Loucy (cell line): ENCODE measurements at regions not wholly inside any gene's neighbourhood (a gene's known extent, or its start where the extent isn't known, plus 50 kb on each side); places are given as distances from the start of the nearest gene placed in this dataset.

Experiments used
- H2AFZ ChIP-seq: fragments of 200-600 bp; sonication (generic); 2 replicates; pipeline ENCODE4 v1.6.0; 2016; ENCODE audit warnings: antibody characterized with exemption, mild to moderate bottlenecking, low read length, moderate library complexity
- H3F3A ChIP-seq: fragments of 200-600 bp; 2 replicates; pipeline ENCODE4 v1.6.0; 2016; ENCODE audit warnings: antibody characterized with exemption, low read depth, mild to moderate bottlenecking
- H3K27me3 ChIP-seq: fragments of 200-600 bp; sonication (generic); 2 replicates; pipeline ENCODE4 v1.6.1; 2014; ENCODE audit warnings: low read length, mild to moderate bottlenecking; ENCODE audit not compliant: insufficient read depth, poor library complexity, severe bottlenecking
- H3K36me3 ChIP-seq: fragments of 200-600 bp; sonication (generic); 2 replicates; pipeline ENCODE4 v1.6.1; 2016; ENCODE audit warnings: low read length; ENCODE audit not compliant: insufficient read depth
- H3K4me1 ChIP-seq: fragments of 200-600 bp; sonication (generic); 2 replicates; pipeline ENCODE4 v1.5.1; 2014; ENCODE audit warnings: low read length, mild to moderate bottlenecking; ENCODE audit not compliant: insufficient read depth, poor library complexity, severe bottlenecking
- H3K4me2 ChIP-seq: fragments of 200-600 bp; sonication (generic); 2 replicates; pipeline ENCODE4 v1.6.0; 2014; ENCODE audit warnings: antibody characterized with exemption, low read length, low read depth, mild to moderate bottlenecking; ENCODE audit not compliant: poor library complexity, severe bottlenecking
- H3K4me3 ChIP-seq: fragments of 200-600 bp; sonication (generic); 2 replicates; pipeline ENCODE4 v1.5.1; 2014; ENCODE audit warnings: low read length, mild to moderate bottlenecking, mixed read lengths; ENCODE audit not compliant: poor library complexity, severe bottlenecking
- H3K79me2 ChIP-seq: fragments of 200-600 bp; sonication (generic); 2 replicates; pipeline ENCODE4 v1.6.1; 2014; ENCODE audit warnings: low read length; ENCODE audit not compliant: insufficient read depth
- H3K9ac ChIP-seq: fragments of 200-600 bp; sonication (generic); 2 replicates; pipeline ENCODE4 v1.6.0; 2014; ENCODE audit warnings: mild to moderate bottlenecking, low read depth, low read length, moderate library complexity; ENCODE audit not compliant: poor library complexity, severe bottlenecking
- H3K9me2 ChIP-seq: fragments of 200-600 bp; sonication (generic); replicated peaks from 2 replicates; pipeline ENCODE4 v1.6.1; 2016; ENCODE audit warnings: low read depth, low read length, mixed read lengths
- H3K9me3 ChIP-seq: fragments of 200-600 bp; sonication (generic); 2 replicates; pipeline ENCODE4 v1.6.1; 2014; ENCODE audit warnings: mild to moderate bottlenecking, antibody characterized with exemption, low read length, low read depth; ENCODE audit not compliant: insufficient read depth
- H4K20me1 ChIP-seq: fragments of 200-600 bp; sonication (generic); 2 replicates; pipeline ENCODE4 v1.6.0; 2014; ENCODE audit warnings: antibody characterized with exemption, low read length, mild to moderate bottlenecking; ENCODE audit not compliant: insufficient read depth, poor library complexity, severe bottlenecking
- CTCF ChIP-seq: fragments of 200-600 bp; sonication (generic); conservative IDR thresholded peaks from 2 replicates; pipeline ENCODE4 v1.5.1; 2014; ENCODE audit warnings: mild to moderate bottlenecking, antibody characterized with exemption, low read length
- EZH2phosphoT487 ChIP-seq: fragments of 200-600 bp; IDR thresholded peaks from 2 replicates; pipeline ENCODE4 v1.6.1; 2018; ENCODE audit warnings: antibody characterized with exemption, mild to moderate bottlenecking, moderate library complexity, borderline replicate concordance

- no peaks in the 10 kb centered on the region for H3F3A ChIP-seq
- peaks cover 5% of the 10 kb centered on the region for H3K4me1 ChIP-seq
- H3K9ac ChIP-seq, result no peak overlapping the region
- TF ChIP-seq EZH2phosphoT487, result no peak
- TF ChIP-seq CTCF, result no peak
- no peaks in the 10 kb centered on the region for H3K9me3 ChIP-seq
- no peak overlapping the region for H3K4me2 ChIP-seq
- no peaks in the 10 kb centered on the region for H3K79me2 ChIP-seq
- H3K27me3 ChIP-seq, result no peaks in the 10 kb centered on the region
- H3K4me3 ChIP-seq, result no peak overlapping the region
- H2AFZ ChIP-seq, result no peak overlapping the region
- no peaks in the 10 kb centered on the region for H4K20me1 ChIP-seq
- no peaks in the 10 kb centered on the region for H3K9me2 ChIP-seq
- H3K36me3 ChIP-seq, result no peaks in the 10 kb centered on the region
Observed at GRCh38 chr6:14750059-14750661, 495.7 kb upstream of the JARID2 start.

- no peak overlapping the region for H3K4me2 ChIP-seq
- H3K9me3 ChIP-seq, result no peaks in the 10 kb centered on the region
- no peaks in the 10 kb centered on the region for H3K36me3 ChIP-seq
- H3K9me2 ChIP-seq, result no peaks in the 10 kb centered on the region
- no peak overlapping the region for H3K4me3 ChIP-seq
- H3K27me3 ChIP-seq, result no peaks in the 10 kb centered on the region
- H3K9ac ChIP-seq, result no peak overlapping the region
- no peaks in the 10 kb centered on the region for H3K79me2 ChIP-seq
- H4K20me1 ChIP-seq, result no peaks in the 10 kb centered on the region
- no peak overlapping the region for H2AFZ ChIP-seq
- TF ChIP-seq EZH2phosphoT487, result no peak
- no peaks in the 10 kb centered on the region for H3F3A ChIP-seq
- H3K4me1 ChIP-seq, result peaks cover 5% of the 10 kb centered on the region
Observed at GRCh38 chr6:14751645-14752175, 494.2 kb upstream of the JARID2 start.

DNA sequence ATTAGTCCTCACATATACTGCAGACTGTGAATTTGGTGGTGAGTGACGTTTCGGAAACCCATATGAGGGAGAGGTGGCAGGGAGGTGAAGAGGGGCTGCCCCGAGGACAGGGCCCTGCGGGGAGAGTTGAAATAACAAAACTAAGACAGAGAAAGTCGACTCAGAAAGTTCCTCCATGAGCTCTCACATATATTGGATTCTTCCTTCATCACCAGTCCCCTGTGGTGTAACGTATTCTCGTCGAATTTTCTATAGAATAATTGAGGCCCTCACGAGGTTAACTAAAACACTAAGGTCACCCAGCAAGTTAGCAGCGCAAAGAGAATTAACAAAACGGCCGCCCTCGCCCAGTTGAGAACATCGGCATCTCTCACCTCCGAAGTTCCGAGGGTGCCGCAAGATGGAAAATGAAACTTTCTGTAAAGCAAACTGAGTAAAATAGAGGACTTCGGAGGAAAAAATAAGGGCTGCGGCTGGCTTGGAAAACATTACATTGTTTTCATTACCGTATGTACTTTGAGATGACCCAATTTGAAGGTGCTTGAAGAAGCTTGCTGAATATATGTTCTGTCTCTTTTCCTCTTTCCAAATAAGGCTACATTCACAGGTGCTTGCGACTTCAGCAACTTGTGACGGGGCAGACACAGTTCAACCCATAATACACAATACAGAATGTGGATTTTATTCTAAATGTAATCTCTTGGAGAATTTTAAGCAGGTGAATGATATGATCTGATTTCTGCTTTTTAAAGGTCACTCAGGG lies 490.9 kb upstream of the JARID2 start:
- H3K4me1 ChIP-seq, result no peaks in the 10 kb centered on the region
- H3K79me2 ChIP-seq, result no peaks in the 10 kb centered on the region
- no peak overlapping the region for H2AFZ ChIP-seq
- no peaks in the 10 kb centered on the region for H3K9me3 ChIP-seq
- no peak overlapping the region for H3K4me3 ChIP-seq
- H3K27me3 ChIP-seq, result no peaks in the 10 kb centered on the region
- H3K9me2 ChIP-seq, result no peaks in the 10 kb centered on the region
- no peaks in the 10 kb centered on the region for H4K20me1 ChIP-seq
- TF ChIP-seq EZH2phosphoT487, result no peak
- TF ChIP-seq CTCF, result no peak
- H3K36me3 ChIP-seq, result no peaks in the 10 kb centered on the region
- H3F3A ChIP-seq, result no peaks in the 10 kb centered on the region
- H3K9ac ChIP-seq, result no peak overlapping the region
- H3K4me2 ChIP-seq, result no peak overlapping the region
